HG02870 (cell line): ENCODE measurements at regions not wholly inside any gene's neighbourhood (a gene's known extent, or its start where the extent isn't known, plus 50 kb on each side); places are given as distances from the start of the nearest gene placed in this dataset.

ENCODE experiments used
- ATAC-seq: cut with Tn5 transposase; IDR thresholded peaks from one replicate; pipeline ENCODE4 v1.9.1; 2021; ENCODE audit warnings: mild to moderate bottlenecking, moderate library complexity; ENCODE audit not compliant: unreplicated experiment

DNA sequence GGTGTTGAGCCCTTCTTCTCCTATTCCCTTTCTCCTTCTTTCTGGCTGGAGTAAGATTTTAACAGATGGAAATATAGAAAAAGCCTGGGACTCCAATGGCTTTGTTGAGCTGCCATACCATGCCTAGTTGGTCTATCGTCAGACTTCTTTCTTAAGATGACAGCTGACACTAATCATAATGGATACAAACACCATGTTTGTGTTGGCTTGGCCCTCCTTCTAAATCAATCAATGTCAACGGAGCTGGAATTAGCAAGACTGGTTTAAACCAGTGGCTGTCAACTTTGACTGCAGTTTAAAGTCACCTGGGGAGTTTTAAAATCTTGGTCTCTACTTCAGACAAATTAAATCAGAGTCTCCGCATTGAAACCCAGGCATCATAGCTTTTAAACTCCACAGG, 264.5 kb upstream of the PRR16 start:
- ATAC-seq = no peak

DNA sequence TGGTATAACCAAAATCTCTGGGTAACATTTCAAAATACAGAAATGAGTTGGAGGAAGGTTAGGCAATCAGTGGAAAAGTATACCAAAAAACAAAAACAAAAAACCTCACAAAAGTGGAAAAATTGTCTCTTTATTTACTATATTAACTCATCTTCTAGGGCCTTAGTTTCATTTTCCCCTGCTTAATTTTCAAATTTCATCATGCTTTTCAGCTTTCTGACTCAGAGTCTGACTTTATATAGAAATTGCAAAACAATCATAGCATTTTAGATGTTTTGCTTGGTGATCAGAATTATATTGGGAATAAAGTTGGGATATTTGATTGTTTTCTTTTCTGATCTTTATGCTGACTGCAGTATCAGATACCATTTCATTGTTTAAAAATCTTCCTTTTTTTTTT, 257.0 kb upstream of the PRR16 start:
- no peak for ATAC-seq

DNA sequence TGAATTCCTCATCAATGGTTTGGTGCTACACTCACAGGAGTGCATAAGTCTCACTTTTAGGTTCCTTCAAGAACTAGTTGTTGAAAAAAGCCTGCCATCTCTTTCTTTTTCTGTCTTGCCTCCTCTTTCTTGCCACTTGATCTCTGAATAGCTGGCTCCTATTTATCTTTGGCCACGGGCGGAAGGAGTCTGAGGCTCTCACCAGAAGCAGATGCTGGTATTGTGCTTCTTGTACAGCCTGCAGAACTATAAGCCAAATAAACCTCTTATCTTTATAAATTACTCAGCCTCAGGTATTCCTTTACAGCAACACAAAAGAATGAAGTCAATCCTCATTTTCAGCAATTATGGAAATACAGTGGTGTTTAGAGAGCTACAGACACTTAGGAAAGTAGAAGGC, 247.1 kb upstream of the PRR16 start:
- no peak for ATAC-seq

DNA sequence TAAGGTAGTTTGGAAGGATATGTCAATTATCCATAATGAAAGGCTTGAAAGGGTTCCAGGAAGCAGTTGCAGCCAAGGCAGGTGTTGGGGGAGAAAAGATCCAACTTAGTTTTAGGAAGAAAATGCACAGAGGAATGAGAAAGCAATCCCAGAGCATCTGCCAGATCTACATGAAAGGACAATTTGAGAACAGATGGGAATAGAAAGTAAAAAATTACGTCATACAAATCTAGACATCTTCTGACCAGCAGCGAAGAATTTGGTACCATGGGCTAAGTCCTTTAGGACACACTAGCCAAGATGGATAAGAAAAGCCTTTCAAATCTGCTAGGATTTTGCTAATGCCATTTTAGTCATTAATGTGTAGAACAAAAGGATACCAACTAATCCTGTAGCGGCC, 244.1 kb upstream of the PRR16 start:
- ATAC-seq = no peak

DNA sequence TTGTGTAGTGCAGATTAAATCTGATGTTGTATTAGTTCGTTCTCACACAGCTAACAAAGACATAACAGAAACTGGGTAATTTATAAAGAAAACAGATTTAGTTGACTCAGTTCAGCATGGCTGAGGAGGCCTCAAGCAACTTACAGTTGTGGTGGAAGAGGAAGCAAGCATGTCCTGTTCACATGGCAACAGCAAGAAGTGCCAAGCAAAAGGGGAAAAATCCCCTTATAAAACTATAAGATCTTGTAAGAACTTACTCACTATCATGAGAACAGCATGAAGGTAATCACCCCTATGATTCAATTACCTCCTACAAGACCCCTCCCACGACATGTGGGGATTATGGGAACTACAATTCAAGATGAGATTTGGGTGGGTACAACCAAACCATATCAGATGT, 238.6 kb upstream of the PRR16 start:
- ATAC-seq = no peak

DNA sequence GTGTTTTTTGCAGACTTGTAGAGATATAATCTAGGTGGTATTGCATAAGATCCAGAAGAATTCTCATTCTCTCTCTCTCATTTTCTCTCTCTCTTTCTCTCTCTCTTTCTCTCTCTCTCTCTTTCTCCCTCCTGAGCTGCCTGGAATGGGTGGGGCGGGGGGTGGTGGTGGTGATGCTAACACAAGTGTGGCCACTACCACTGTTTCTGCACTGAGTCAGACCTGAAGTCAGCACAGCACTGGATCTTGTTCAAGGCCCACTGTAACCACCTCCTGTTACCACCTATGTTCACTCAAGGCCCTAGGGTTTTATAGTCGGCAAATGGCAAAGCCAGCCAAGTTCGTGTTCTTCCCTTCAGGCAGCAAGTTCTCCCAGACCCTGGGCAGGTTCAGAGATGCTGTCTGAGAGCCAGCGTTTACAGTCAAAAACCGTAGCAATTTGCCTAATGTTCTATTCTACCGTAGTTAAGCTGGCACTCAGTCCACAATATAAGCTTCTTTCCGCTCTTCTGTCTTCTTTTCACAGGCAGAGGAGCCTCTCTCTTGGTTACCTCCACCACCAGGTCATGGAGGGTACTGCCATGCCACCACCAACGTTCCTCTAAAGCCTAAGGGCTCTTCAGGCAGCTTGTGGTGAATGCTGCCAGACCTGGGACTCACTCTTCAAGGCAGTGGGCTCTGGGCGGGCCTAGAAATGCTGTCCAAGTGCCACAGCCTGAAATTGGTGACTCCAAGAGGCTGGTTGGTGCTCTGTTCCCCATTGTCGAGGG, 235.7 kb upstream of the PRR16 start:
- no peak for ATAC-seq

DNA sequence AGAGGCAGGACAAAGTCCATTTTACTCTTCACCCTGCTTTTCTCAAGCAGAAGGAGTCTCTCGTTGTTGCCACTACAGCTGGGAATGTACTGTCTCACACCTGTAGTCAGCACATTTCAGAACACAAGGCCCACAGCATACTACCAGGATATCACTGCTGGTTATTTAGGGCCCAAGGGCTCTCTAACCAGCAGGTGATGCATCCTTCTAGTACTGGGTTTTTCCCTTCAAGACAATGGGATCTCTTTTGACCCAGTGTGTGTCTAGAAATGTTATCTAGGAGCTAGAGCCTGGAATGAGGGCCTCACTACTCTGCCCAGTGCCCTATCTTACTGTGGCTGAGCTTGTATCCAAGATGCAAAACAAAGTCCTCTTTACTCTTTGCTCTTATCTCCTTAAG, 235.1 kb upstream of the PRR16 start:
- ATAC-seq = no peak

DNA sequence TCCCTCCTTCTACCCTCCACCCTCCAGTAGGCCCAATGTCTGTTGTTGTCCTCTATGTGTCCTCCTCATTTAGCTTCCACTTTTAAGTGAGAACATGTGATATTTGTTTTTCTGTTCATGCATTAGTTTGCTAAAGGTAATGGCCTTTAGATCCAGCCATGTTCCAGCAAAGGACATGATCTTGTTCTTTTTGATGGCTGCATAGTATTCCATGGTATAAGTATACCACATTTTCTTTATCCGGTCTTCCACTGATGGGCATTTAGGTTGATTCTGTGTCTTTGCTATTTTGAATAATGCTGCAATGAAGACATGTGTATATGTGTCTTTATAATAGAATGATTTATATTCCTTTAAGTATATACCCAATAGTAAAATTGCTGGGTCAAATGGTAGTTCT, 232.5 kb upstream of the PRR16 start:
- no peak for ATAC-seq

DNA sequence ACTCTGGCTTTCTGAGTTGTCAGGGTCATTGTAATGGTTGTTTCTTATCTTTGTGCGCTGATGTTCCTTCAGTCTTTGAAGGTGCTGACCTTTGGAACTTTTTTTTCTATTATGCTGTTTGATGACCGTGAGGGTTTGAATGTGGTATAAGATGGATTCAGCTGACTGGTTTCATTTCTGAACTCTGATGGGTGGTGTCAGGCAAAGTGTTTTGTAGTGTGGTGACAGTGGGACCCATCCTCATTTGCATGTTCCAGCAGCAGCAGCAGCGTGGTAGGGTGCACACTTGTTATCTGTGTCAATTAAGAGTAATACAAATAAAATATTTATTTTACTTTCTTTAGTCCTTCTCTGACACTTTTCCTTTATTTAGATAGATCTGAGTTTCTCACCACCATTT, 227.7 kb upstream of the PRR16 start:
- no peak for ATAC-seq

DNA sequence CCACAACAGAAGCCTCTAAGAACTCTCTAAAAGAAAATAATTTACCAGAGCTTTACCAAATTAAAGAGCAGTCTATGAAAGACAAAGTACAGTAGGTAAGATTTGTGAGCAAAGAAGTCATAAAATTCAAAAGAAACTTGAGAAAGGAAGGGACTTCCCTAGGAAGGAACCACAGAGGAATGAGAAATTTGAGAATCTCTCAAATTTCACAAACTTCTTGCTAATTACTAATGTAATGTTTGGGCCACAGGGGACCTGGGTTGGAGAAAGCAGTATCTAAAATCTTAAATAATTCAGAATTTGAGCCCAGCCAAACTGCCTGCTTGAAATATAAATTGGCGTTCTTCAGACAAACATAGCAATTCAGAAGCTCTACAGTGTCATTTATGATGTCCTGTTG, 225.0 kb upstream of the PRR16 start:
- ATAC-seq = no peak

DNA sequence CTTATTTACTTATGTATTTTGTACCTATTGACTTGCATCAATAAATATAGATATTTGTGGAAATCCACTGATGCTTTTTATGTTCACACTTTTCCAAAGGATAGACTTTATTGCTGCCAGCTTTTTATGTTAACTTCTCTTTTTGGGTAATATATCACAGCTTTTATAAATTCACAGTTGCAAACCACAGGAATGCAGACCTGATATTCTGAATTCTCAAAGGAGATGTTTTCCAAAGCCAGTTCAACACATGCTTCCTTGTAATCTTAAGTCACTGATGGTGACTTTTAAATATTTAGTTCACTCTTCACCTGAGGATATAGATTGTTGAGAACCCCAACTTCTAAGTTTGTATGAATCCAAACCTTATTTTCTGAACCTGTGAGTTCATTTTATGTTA, 223.4 kb upstream of the PRR16 start:
- no peak for ATAC-seq

DNA sequence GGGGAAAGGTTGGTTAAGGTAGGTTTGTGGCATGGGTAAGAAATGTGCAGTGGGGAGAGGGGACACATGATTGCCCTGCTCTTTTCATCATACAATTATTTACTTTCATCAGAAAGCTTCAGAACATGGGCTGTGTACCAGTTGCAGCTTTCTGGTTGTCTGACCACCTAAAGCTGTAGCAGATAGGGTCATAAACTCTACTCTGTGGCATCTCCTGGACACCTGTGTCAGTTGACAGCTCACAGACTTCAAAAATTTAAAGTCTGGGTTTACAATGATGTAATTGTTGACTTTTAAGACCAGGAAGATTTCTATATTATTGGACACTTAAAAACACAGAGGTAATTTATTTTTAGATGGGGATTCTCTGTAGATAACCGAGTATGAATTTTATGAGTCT, 222.7 kb upstream of the PRR16 start:
- ATAC-seq = no peak

DNA sequence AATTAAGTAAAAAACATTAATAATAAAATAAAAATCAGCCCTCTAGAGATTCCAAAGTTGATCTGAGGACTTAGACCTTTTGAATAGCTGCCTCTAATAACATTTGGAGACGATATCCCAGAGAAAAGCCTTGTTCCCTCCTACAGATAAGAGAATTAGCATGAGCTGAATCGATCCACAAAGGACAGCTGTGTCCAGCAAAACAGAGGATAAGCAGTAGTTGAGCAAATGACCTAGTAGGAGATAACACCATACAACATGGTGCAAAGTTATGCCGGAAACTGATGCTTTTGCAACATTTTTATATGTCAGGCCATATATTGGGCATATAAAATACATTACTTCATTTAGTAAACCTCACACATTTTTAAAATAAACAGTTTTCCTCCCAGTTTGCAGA, 212.2 kb upstream of the PRR16 start:
- ATAC-seq = no peak

DNA sequence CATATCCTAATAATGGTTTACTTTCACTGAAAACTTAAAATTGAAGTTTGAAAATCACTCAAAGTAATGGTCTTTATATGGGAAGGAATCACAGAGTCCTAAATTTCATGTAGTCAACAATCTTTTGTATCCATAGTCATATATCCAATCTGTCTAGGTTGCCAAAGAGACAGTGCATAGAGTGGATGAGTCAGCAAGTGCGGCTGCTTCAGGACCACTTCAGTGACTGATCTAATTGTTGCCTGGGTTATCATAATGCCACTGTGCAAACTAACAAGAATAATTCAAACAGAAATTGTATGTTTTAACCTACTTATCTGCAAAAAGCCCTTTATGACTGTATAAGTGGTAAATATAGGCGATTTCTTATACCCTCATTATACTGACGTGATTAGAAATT, 211.3 kb upstream of the PRR16 start:
- ATAC-seq = no peak

DNA sequence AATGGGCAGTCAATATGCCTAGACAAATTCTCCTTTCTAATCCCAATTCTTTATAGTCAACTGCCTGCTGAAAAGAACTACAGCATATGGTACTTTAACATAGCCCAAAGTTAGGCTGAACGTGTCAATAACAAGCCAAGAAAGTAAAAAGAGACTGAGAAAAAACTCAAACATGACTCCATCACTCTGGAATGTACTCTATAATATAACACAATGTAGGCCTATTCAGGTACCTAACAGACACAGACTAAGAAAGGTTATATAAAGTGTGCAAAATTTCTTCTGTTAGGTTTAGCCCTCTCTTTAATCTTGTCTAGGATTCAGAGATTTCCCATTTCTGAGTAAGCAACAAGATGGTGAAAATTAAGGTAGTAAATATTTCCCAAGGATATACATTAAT, 209.7 kb upstream of the PRR16 start:
- no peak for ATAC-seq

DNA sequence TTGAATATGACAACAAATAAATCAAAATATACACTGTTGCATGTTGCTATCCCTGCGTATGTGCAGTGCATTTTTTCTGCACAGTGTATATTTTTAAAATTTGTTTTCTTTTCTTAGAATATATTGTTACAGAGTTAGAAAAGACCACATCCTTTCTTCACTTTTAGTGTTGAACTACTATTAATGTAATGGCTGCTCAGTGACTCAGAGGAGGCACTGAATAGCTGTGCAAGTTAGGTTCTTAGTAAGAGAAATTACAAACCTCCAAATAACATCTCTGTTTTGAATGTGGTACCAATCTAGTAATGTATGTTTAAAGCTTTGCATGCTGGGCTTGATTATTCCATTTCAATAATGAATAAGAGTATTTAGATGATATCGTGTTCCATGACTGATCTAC, 208.9 kb upstream of the PRR16 start:
- ATAC-seq = no peak

DNA sequence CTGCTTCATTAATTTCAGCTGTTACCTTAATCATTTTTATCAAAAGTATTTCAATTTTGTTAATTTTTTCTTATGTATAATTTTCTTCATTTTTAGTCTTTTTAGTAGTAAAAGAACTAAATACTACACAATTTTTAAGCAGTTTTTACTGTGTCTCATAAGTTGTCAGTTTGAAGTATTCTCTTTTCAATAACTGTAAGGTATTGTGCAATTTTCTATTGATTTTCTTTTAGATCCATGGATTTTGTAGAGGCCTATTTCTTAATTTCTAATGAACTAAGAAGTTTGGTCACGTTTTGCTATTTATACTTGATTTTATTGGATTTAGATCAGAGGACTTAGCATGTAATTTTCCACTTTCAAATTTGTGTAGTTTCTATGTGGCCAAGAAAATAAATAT, 207.7 kb upstream of the PRR16 start:
- ATAC-seq = no peak

DNA sequence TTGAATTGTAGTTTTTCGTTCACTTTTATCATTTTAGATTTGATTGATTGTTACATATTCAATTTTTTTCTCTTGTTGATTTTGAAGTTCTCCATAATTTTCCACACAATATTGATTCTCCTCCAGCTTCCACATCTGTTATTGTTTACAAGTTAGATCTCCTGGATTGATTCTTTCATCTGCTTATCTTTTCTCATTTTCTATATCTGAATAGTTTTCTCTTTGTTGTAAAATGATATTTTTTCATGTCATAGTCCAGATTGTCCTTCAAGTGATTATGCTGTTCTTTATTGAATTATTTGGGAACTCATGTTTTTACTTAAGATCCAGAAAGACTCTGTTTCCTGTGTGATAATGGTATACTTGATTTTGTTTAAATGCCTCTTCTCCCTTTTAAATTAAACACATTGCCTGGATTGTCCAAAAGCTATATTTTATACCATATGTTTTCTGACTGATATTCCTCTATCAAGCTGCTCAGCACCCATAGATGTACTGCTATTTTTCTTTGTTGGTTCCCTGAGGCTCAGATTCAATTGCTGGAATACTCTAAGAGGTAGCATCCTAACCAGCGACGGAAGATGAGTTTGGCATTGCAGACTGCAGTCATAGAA, 206.6 kb upstream of the PRR16 start:
- no peak for ATAC-seq

DNA sequence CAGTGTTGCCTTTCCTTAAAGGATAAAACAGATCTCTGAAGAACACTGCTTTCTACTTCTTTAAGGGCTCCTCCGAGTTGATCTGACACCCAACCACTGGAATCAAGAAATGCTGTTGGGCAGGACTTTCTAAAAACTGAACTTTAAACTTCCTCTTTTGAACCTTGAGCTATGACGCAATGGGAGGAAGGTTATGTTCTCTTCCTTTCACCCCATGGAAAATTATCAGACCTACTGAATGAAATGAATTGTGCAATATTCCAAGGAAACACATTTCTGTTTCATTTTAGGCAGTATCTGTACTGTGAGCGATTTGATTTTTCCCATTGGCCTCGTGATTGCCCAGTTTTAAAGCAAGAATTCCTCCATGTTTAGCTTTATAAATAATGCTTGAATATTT, 206.0 kb upstream of the PRR16 start:
- no peak for ATAC-seq

DNA sequence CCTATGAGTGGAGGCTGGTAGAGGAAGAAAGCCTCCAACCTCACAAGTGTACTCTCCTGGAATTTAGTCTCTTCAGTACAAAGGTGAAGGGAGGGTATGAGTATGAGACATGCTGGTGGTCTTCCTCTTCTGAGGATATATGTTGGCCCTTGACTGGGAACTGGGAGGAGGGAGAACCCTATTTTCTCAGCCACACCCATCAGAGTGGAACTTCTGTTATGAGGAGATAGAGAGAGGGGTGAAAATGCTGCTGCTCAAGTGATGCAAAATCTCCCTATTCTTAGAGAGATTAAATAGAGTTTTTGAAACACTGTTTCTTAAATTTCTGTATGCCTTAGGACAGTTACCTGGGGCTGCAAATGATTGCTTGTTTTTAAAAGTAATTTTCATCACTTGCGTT, 203.4 kb upstream of the PRR16 start:
- no peak for ATAC-seq

DNA sequence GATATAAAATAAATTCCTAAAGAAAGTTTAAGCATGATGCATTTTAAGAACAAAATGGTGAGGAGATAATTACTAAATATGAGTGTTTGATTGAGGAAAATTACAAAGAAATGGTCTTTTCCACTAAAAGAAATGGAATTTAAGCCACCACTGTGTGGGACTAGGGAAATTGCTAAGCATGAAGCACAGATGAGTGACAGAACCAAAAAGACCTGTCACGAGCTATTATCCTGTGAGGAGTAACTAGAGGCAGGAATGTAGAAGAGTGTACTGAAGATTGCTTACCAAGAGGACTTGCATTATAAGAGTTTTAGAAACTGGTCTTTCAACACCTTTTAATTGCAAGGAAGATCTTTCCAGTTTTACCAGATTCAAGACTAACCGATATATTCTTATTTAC, 193.6 kb upstream of the PRR16 start:
- ATAC-seq = no peak

DNA sequence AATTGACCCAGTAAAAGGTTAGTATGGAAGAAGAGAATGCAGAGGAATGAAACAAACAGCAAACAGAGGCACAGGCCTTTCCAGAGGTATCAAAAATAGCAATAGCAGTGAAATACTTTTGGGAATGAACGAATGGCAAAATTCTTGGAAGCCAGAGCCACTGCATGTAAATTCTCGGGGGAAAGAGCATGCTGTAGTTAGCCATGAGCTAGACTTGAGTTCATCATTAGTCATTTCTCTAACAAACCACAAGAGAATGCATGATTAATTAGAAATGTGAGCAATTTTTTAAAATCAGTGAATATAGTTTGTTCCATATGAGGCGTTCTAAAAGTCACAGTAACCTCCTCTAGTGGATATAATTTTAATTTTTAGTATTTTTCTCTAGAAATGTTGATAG, 170.3 kb upstream of the PRR16 start:
- ATAC-seq = no peak

DNA sequence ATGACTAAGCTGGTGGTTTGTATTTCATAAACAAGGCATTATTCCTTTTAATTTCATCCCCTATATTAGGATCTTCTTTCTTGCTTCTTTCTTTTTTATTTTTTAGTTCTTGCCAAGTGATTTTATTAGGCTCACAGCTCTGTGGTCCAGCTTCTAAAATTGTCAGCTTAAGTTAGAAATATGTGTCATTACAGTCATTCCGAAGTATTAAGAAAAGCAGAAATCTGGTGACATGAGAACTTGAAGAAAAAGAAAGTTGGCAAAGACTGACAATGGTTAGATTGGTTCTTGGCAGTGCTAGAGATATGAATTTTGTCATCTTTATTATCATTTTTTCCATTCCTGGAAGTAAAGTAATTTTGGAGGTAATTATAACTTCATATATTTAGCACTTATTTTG, 166.5 kb upstream of the PRR16 start:
- no peak for ATAC-seq
